GM19467 (cell line): ENCODE measurements at regions not wholly inside any gene's neighbourhood (a gene's known extent, or its start where the extent isn't known, plus 50 kb on each side); places are given as distances from the start of the nearest gene placed in this dataset.

Experiments used
- ATAC-seq: cut with Tn5 transposase; IDR thresholded peaks from one replicate; pipeline ENCODE4 v1.9.1; 2021; ENCODE audit warnings: mild to moderate bottlenecking, moderate library complexity; ENCODE audit not compliant: unreplicated experiment

- peak; percentile 54 for ATAC-seq
Measured at GRCh38 chr4:96093563-96093962, 253.7 kb downstream of the PDHA2 start.

GRCh38 chr4:96094183-96094582 is 254.3 kb downstream of the PDHA2 start:
- ATAC-seq = no peak

GRCh38 chr4:96097040-96097607 is 257.2 kb downstream of the PDHA2 start:
- ATAC-seq = no peak

- no peak for ATAC-seq
Measured at GRCh38 chr4:96097693-96098092, 257.8 kb downstream of the PDHA2 start.

GRCh38 chr4:96099031-96099430 is 259.1 kb downstream of the PDHA2 start:
- ATAC-seq = no peak

- ATAC-seq = no peak
Measured at GRCh38 chr4:96102541-96103026, 262.7 kb downstream of the PDHA2 start.

GRCh38 chr4:96103086-96103485 is 263.2 kb downstream of the PDHA2 start:
- no peak for ATAC-seq

- ATAC-seq = no peak
Measured at GRCh38 chr4:96108146-96108545, 268.3 kb downstream of the PDHA2 start.

- ATAC-seq = no peak
Measured at GRCh38 chr4:96112631-96113030, 272.7 kb downstream of the PDHA2 start.

GRCh38 chr4:96120206-96120605 is 280.3 kb downstream of the PDHA2 start:
- ATAC-seq = no peak

- no peak for ATAC-seq
Measured at GRCh38 chr4:96126227-96126626, 286.3 kb downstream of the PDHA2 start.

GRCh38 chr4:96131186-96131585 is 291.3 kb downstream of the PDHA2 start:
- ATAC-seq = no peak

GRCh38 chr4:96134806-96135205 is 294.9 kb downstream of the PDHA2 start:
- no peak for ATAC-seq

- no peak for ATAC-seq
Measured at GRCh38 chr4:96136056-96136455, 296.2 kb downstream of the PDHA2 start.

- ATAC-seq = no peak
Measured at GRCh38 chr4:96139251-96139929, 299.5 kb downstream of the PDHA2 start.

GRCh38 chr4:96145601-96146000 is 305.7 kb downstream of the PDHA2 start:
- ATAC-seq = no peak

- ATAC-seq = no peak
Measured at GRCh38 chr4:96146686-96147085, 306.8 kb downstream of the PDHA2 start.

GRCh38 chr4:96149894-96150293 is 310.0 kb downstream of the PDHA2 start:
- ATAC-seq = no peak

- no peak for ATAC-seq
Measured at GRCh38 chr4:96150466-96150865, 310.6 kb downstream of the PDHA2 start.

GRCh38 chr4:96152824-96153223 is 312.9 kb downstream of the PDHA2 start:
- no peak for ATAC-seq

GRCh38 chr4:96154676-96155075 is 314.8 kb downstream of the PDHA2 start:
- ATAC-seq = no peak

- ATAC-seq = no peak
Measured at GRCh38 chr4:96162636-96163035, 322.7 kb downstream of the PDHA2 start.
